Stimulated activated CD4-positive, alpha-beta T cell treated with anti-CD3 and anti-CD28 coated beads, TNF-alpha, amount 100 ng/mL, for 4 hours (primary cell): ENCODE measurements at regions not wholly inside any gene's neighbourhood (a gene's known extent, or its start where the extent isn't known, plus 50 kb on each side); places are given as distances from the start of the nearest gene placed in this dataset.
"Not testable (repeated sequence)": the region's sequence is repeated elsewhere in the genome, so short reads cannot be mapped to it uniquely, and the experiment has no call there.

Experiments
- DNase-seq, 3 experiments: peaks; one replicate each; pipeline ENCODE4 v3.0.0-alpha.2; 2020; ENCODE audit warnings: low read depth in 3 of 3

DNA sequence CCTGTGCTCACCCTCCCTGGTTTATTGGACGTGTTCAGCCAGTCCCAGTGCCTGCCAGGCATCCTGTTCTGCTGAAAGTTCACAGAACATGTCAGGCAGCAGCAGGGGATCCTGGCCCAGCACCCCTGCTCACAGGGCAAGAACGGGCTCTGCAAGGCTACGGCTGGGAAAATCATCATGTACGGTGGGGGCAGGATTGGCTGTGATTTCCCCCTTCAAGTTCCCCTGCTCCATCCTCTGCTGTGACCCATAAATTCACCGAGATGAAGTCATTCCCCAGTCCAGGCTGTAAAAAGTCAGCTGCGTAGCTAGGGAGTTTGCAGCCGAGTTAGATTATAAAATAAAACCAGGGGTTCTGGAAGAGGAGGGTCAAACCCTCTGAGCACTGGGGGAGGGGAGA is 484.1 kb upstream of the ZMIZ1 start:
- no peak for DNase-seq

DNA sequence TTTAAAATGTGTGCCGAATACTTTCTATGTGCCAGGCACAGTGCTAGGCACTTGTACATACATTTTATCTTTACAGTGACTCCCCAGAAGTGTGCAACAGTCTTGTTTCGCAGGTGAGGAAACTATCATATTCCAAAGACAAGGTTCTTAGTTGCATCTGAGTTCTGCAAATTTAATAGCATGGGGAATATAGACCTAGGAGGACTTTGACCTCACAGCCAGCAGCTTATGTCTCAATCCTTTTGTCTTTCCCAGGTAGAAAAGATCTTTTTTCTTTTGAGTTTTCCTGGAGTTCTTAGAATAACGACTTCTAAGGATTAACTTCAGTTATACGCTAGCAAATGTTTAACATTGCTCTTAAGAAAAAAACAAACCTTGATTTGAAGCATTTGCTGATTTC is 482.8 kb upstream of the ZMIZ1 start:
- no peak for DNase-seq

DNA sequence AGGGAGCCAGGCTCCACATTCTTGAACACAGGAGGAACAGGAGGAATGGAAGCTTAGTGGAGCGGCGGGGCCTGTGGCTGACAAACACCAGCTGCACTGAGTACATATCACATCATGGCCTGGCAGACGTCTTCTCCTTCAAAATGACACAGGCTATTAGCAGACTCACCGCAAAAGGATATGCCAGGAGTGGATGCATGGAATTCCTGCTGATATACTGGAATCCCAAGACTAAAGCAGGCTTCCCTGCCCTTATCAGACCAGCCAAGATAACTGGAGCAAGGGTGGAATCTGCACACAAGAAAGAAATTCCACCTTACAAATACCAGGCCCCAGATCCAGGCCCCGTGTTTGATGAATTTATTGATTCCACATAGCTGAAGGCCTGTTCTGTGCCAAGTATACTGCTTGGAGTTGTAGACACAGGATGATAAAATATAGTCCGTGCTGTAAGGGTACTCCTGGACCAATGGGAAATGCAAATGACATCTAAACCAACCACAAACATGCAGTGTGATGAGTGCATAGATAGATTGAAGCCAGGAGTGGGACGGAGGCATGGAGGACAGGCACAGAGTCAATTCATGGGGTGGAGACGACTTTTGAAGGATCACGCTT is 480.5 kb upstream of the ZMIZ1 start:
- DNase-seq, result no peak

- no peak for DNase-seq
Observed at GRCh38 chr10:78589687-78590086, 479.1 kb upstream of the ZMIZ1 start.

- no peak for DNase-seq
Observed at GRCh38 chr10:78591066-78591465, 477.7 kb upstream of the ZMIZ1 start.

- DNase-seq, result no peak
Observed at GRCh38 chr10:78594559-78595268, 474.1 kb upstream of the ZMIZ1 start.

GRCh38 chr10:78595269-78595619 is 473.5 kb upstream of the ZMIZ1 start:
- no peak for DNase-seq

DNA sequence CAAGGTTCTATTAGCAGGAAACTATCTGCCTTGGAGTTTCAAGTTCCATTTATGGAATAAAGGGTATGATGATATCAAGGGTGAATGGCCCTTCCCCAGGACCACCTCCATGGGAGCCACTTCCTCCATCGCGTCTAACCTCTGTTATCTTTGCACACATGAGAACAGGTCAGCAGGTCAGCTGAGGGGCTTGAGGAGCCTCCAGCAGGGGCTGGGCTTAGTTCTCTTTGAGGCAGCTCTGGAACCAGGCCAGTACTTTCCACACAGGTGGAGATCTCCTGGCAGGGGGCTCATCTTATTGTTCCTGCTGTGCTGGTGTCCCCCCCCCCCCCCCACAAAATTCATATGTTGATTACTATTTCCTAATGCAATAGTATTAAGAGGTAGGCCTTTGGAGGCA is 472.2 kb upstream of the ZMIZ1 start:
- DNase-seq, result no peak

- DNase-seq, result no peak
Observed at GRCh38 chr10:78597796-78598555, 470.8 kb upstream of the ZMIZ1 start.

GRCh38 chr10:78599122-78599853 is 469.5 kb upstream of the ZMIZ1 start:
- DNase-seq, result no peak

DNA sequence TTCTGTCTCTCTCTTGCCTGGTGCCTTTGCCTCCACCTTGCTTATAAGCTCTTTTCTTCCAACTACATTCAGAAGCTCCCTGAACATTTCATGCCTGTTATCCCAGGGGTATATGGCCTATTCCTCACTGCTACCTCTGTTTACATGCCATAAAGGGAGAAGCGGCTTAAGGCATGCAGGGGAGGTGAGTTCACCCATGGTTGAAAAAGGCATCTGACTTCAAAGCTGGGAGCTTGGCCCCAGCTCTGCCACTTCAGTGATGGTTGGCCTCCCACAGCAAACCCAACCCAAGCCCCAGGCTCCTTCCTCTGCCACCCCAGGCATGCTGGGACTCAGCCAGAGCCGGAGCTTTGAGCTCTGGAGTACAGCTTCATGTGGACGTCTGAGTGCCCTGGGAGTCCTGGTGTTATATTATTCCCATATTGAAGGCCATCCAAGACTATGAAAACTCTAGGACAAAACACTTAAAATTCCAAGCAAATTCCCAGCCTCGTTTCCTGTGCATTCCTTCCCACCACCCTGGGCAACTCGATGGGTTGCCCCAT is 468.6 kb upstream of the ZMIZ1 start:
- DNase-seq, result no peak

- no peak for DNase-seq
Observed at GRCh38 chr10:78600740-78601139, 468.0 kb upstream of the ZMIZ1 start.

GRCh38 chr10:78602201-78602932 is 466.4 kb upstream of the ZMIZ1 start:
- no peak for DNase-seq

DNA sequence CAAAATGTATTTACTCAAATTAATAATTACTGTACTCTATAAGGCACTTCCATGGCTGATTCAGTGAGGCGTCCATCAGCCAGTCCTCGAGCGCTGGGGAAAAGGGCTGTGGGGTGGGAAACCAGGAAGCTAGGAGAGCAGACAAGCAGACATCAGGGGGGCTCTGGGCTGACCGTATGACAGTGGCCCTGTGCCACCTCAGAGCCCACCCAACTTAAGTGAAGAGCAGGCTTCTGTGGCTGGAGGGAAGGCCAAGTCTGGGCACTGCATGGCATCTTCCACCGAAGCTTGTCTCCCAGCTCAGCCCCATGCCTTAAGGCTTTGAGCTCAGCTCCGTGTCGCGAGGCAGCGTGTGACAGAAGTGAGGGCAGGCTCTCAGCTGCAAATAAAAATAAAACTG is 464.5 kb upstream of the ZMIZ1 start:
- DNase-seq, result no peak

DNA sequence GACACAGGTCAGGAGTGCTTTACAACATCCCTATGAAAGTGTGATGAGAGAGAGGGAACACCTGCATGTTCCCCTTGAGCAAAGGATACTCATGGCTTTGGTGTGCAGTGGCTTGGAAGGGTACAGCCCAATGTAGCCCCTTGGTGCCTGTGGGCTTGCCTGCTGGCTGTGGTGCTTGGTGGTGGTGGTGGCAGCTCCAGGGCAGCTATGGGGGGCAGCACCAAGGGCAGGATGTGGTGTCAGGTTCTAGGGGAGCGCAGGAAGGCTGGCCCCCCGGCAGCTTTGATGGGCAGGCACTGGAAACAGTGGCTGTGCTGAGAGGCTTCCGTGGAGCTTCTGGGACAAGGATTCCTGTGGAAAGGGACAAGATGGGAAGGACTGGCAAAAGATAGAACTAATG is 464.0 kb upstream of the ZMIZ1 start:
- DNase-seq, result no peak

DNA sequence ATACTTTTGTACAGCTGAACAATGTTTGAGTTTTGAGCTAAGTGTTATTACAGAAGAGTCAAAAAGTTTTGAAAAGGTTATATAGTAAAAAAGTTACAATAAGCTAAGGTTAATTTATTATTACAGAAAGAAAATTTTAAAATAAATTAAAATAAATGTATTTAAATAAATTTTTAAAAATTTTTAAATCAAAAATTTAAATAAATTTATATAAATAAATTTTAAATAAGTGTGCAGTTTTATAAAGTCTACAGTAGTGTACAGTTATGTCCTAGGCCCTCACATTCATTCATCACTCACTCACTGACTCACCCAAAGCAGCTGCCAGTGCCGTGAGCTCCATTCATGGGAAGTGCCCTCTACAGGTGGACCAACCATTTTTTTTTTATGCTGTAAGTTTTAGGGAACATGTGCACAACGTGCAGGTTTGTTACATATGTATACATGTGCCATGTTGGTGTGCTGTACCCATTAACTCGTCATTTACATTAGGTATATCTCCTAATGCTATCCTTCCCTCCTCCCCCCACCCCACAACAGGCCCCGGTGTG is 462.9 kb upstream of the ZMIZ1 start:
- no peak for DNase-seq

DNA sequence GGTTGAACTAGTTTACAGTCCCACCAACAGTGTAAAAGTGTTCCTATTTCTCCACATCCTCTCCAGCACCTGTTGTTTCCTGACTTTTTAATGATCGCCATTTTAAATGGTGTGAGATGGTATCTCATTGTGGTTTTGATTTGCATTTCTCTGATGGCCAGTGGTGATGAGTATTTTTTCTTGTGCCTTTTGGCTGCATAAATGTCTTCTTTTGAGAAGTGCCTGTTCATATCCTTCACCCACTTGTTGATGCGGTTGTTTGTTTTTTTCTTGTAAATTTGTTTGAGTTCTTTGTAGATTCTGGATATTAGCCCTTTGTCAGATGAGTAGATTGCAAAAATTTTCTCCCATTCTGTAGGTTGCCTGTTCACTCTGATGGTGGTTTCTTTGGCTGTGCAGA is 462.0 kb upstream of the ZMIZ1 start:
- not testable (repeated sequence) for DNase-seq

DNA sequence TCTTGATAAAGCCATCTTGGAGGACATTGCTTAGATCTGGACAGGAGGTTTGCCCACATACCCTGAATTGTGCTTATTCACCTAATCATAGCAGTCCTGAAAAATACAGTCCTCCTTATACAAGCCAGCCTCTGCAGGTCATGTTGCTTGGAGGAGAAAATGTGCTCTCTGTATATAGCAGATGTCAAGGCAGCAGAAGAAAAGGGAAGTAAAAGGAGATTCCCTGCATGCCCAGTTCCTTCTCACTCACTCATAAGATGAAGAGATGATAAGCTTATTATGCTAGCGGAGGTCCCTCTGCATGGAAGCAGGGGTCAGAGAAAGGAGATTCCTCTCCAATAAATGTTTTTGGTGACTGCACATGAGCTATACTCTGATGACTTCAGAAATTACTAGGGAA is 458.8 kb upstream of the ZMIZ1 start:
- DNase-seq, result no peak

DNA sequence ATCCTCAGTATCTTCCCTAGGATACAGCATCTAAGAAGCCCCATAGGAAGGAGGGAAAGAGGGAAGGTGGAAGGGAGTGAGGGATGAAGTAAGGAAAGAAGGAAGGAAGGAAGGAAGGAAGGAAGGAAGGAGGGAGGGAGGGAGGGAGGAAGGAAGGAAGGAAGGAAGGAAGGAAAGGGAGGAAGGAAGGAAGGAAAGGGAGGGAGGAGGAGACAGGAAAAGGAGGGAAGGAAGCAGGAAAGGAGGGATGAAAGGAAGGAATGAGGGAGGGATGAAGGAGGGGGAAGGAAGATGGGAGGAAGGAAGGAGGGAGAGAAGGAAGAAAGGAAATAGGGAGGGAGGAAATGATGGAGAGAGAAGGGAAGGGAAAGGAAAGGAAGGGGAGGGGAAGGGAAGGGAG is 455.6 kb upstream of the ZMIZ1 start:
- no peak for DNase-seq

DNA sequence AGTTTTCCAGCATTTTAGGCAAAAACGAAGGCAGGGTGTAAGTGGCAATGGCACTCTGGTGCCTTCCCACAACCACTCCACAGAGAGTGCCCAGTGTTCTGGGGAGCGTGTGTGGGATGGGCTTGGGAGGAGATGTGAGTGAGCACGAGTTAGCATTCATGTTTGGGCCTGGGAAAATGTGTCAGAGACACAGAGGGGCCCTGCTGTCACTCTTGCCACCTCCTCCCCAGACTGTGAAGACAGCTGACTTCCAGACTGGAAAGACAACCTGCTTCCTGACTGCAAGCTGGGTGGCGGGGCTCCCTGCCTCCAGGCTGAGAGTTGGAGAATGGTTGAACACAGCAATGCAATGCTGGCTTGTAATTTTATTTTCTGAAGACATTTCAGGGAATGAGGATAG is 454.5 kb upstream of the ZMIZ1 start:
- DNase-seq, result no peak

- DNase-seq, result no peak
Observed at GRCh38 chr10:78614744-78615143, 454.0 kb upstream of the ZMIZ1 start.
